GM23338 (cell line): ENCODE measurements at regions not wholly inside any gene's neighbourhood (a gene's known extent, or its start where the extent isn't known, plus 50 kb on each side); places are given as distances from the start of the nearest gene placed in this dataset.

Source experiments
- CREB1 ChIP-seq: fragments of 250-450 bp; sonication (Bioruptor Pico); IDR thresholded peaks from 2 replicates; pipeline ENCODE4 v1.5.0; 2020; ENCODE audit warnings: low read depth, mild to moderate bottlenecking, moderate library complexity
- EZH2 ChIP-seq: fragments of 200-600 bp; sonication (generic); IDR thresholded peaks from one replicate; pipeline ENCODE4 v1.8.0; 2017; ENCODE audit warnings: antibody characterized with exemption, mild to moderate bottlenecking, low read depth; ENCODE audit not compliant: unreplicated experiment

DNA sequence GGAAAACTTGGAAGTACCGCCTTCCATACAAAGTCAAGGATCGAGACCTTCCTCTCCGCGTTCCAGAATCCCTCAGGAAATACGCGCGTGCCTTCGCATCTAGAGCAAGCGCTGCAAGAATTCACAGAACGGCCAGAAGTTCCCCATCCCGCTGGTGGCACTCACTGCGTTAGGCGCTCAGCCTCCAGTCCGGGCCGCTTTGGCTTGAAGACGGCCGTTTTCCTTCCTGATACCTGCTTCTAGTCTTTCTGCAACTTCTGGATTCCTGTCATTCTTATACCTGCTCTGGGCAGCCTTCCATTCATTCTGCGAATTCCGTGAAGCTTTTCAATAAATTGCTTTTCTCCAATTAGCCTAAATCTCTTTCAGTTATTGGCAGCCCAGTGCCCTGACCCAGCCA lies 896.4 kb downstream of the TRIML1 start:
- TF ChIP-seq EZH2 (no peak), CREB1 (CRISPR knock-in tag) (no peak)
